ENCODE measurements at regions not wholly inside any gene's neighbourhood (a gene's known extent, or its start where the extent isn't known, plus 50 kb on each side); places are given as distances from the start of the nearest gene placed in this dataset.

GRCh38 chr6:167560673-167561569 lies 236.0 kb downstream of the TTLL2 start:
- TF ChIP-seq POLR2A (IDR thresholded peaks at IDR 0.05): no peak
- no peak for TF ChIP-seq CTCF (IDR thresholded peaks at IDR 0.05)
- TF ChIP-seq POLR2AphosphoS5 (IDR thresholded peaks at IDR 0.05): no peak
